HT-29 (cell line): ENCODE measurements at regions not wholly inside any gene's neighbourhood (a gene's known extent, or its start where the extent isn't known, plus 50 kb on each side); places are given as distances from the start of the nearest gene placed in this dataset.
"Not testable (repeated sequence)": the region's sequence is repeated elsewhere in the genome, so short reads cannot be mapped to it uniquely, and the experiment has no call there.

ENCODE experiments used
- DNase-seq: peaks from one replicate; pipeline ENCODE4 v3.0.0-alpha.2; 2015; ENCODE audit warnings: low spot score

DNA sequence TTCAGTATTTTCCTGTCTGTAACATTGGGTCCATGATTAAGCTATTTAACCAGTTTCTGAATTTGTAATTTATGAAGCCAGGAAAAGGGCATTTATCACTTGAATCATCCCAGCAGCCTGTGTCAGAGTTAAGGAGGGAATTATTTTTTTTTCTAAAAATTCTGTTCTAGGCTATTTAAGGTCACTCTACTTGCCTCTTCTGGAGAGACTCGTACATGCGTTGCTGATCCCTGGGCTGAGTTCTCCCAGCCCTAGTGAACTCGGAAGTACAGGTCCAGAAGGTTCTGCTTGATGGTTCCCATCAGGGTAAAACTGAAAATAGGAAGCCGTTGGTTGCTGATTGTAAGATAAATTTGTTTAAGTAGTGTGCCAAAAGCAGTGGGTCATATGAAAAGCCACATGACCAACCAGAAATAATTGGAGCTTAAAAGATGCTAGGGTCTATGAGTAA lies 90.7 kb downstream of the GPR88 start:
- DNase-seq: no peak

DNA sequence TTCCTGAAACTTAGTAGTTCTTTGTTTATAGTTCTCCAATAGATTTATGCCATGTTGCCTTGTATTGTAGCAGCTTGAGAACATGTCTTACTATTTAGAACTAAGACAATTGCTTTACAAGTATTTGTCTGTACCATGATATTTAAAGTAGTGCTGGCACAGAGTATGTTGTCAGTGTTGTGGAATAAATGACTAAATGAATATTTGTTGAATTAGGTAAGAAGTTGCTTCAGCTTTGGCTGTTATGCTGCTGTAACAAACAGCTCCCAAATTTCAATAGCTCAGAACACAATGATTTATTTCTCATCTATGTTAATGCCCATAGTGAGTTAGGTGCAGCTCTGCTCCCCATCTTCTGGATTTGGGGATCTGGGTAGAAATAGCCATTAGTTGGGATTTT lies 90.2 kb upstream of the VCAM1 start:
- DNase-seq: no peak

DNA sequence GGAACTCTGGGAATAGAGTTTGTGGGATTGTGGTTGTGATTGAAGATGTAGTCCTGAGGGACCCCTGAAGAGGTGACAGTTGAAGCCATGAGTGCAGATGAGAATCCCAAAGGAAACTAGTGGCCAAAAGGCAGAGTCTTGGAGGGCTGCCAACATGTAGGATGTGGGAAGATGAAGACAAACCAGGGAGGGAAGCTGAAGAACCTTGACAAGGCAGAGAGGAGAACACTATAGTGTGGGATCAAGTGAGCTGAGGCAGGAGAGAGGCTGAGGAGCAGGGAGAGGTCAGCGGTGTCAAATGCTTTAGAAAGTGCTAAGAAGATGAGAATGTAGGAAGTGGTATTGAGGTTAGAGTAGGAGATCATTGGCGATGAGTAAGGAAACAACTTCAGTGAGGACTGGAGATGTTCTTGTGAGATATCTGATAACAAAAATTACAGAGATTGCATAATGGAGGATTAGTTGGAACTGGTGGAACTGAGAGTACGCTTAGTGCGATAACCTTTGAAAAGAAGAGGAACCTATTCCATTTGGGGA lies 88.5 kb upstream of the VCAM1 start:
- DNase-seq: peak; percentile 41

DNA sequence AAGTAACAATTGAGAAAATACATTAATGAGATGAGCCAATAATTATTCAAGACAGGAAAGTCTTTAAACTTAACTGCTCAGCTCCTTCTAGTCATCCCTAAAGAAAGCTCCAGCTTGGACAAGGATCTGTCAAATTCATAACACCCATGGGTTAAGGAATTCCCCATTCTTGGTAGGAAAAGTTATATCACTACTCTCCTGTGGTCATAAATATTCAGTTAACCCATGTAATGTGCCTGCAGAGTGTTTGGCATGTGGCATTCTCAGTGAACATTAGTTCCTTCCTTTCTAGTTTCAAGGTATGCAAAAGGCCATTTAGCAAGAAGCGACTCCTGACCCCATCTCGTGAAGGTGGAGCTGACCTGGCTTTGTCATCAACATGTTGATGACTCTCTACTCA lies 76.7 kb upstream of the VCAM1 start:
- DNase-seq: peak; percentile 39

DNA sequence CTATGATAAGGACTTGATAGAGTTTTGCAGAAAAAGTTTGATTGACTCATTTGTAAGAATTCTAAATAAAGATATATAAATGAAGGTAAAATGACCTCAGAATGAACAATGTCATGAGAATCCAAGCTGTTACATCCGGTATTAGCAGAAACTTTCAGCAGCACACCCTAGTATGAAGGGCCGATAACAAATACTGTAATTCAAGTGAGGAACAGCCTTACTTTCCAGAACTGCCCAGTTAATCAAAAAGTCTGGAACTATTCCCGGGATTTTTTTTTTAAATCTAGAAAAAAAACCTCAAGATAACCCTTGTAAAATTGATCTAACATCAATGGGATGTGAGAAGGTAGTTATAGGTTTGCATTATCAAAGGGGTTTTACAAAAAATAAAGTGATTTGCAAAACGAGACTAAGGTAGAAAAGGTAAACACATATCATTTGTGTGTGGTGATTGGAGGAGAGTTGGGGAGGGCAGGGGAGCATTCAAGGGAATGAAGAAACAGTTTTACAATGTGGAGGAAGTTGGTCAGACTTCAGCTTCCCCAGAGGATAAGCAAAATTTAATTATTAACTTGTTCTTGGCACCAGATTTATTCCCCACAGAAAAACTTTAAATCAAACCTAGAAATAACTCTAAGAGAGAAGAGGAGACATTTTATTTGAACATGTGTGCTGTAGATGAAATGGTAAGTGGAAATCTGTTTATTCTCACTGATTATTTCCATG lies 75.9 kb upstream of the VCAM1 start:
- DNase-seq: peak; percentile 63

DNA sequence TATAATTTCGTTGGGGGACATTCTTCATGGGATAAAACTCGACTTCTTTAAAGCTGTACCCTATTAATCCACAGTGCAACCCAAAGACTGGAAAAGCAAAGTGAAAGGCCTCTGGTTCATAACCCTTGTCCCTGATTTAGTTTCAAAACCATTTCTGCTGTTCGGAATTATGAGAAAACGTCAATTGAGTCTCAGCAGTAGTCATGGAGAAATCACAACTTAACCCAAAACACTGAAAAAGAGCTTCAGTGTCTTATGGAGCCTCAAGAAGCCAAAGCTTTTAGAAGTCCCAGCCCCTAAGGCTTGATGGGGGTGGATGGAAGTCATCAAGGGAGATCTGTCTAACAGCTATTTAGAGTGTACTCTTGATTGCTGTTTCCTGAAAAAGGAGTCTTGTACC lies 73.5 kb upstream of the VCAM1 start:
- DNase-seq: no peak

DNA sequence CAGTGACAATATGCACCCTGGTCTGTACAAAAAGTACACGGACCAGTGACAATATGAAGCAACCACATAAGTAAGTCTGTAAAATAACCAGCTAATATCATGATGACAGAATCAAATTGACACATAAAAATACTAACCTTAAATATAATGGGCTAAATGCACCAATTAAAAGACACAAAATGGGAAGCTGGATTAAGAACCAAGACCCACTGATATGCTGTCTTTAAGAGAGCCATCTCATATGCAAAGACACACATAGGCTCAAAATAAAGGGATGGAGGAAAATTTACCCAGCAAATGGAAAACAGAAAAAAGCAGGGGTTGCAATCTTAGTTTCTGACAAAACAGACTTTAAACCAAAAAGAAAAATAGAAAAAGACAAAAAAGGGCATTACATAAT lies 70.4 kb upstream of the VCAM1 start:
- no peak for DNase-seq

DNA sequence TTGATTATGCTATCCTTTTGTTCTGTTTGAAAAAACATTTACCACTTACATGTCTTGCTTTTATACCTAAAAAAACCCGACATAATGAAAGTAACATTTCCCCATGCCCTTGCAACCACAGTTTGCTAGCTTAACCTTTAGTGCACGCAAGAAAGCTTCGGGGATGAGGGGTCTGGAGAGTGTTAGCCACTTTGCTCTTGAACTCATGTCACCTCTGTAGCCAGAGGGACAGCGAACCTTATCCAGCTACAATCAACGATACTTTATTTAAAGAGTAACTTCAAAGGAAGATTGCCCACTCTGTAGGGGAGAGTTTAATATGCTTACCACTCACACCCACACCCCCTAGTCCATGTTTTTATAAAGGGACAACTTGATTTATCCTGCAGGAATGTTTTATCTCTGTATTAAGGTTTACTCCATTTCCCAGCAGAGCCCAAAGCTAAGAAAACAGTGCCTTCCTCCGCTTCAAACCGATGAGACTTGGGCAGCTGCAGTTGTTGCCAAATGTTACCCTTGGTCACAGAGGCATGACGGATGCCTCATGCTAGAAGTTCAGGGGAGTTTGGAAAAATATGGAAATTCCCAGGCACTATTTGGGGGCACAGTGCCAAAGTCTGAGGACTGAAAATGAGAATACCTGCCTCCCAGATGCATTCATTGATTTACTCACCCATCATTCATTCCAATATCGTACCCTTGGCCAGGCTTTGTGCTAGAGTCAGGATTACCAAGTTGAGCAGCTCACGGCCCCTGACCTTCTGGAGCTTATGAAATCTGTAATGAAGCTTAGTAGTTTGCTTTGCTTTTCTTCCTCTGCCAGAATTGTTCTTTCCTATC lies 61.4 kb upstream of the VCAM1 start:
- DNase-seq: no peak

DNA sequence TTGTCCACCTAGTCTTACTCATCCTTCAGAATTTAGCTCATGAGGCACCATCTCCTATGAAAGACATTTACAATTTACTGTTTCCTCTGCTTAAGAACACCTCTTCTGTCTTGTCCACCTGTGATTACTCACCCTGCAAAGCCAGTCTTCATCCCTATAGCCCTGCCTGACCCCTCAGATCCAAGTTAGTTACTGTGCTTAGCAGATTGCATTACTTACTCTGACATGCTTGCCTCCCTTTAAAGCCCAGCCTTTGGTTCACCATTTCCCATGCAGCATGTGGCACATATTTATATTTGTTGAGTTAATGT lies 60.9 kb upstream of the VCAM1 start:
- DNase-seq: no peak

DNA sequence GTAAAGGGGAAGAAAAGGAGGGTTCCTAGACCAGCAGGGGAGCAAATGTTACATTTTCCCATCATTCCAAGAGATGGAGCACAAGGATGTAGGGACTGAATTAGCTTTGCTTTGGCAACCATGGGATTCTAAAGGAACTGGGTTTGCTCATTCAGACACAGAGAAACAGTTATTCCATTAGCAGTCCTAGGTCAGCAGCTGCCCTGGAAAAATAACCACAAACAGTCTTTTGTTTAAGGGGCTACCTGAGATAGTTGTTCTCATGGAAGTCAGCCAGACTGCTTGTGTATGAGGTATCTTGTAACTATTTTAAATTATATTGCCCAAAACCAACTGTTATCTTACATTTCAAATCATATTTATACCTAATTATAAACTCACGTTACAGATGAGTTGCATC lies 58.4 kb upstream of the VCAM1 start:
- no peak for DNase-seq

DNA sequence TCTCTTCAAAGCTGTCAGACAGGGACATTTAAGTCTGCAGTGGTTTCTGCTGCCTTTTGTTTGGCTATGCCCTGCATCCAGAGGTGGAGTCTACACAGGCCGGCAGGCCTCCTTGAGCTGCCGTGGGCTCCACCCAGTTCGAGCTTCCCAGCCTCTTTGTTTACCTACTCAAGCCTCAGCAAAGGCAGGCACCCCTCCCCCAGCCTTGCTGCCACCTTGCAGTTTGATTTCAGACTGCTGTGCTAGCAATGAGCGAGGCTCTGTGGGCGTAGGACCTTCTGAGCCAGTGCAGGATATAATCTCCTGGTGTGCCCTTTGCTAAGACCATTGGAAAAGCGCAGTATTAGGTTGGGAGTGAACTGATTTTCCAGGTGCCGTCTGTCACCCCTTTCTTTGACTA lies 51.0 kb upstream of the VCAM1 start:
- not testable (repeated sequence) for DNase-seq
